ENCODE measurements at regions not wholly inside any gene's neighbourhood (a gene's known extent, or its start where the extent isn't known, plus 50 kb on each side); places are given as distances from the start of the nearest gene placed in this dataset.

DNA sequence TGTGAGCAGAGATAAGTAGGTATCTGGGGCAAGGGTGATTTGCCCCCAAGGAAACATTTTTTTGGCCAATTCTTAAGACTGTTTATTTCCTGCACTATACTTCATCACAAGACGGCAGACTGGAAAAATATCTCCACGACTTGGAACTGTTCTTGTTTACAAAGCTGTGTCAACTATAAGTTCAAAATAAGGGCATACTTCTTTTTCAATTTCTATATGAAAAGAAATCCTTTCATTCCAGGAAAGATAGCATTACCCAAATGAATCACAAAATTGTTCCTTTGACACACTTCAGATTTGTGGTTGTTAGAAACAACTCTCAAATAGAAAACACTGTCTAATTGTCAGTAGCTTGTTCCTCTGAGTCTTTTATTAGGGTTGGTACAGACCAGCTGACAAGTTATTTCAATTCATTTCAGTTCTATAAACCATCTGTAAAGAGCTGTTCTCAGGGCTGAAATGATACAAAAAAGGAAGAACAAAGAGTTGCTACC lies 212.9 kb upstream of the PRDM1 start:
- no peak for DNase-seq (ENCODE audit: low read depth)
- TF ChIP-seq CTCF (IDR thresholded peaks at IDR 0.05; ENCODE audit: low read depth, low read length) = no peak
- no peak for TF ChIP-seq MYC (IDR thresholded peaks at IDR 0.05; ENCODE audit: low read depth, low read length)
- no peak for TF ChIP-seq POLR2A (IDR thresholded peaks at IDR 0.05; ENCODE audit: extremely low read depth, insufficient read length)
- TF ChIP-seq MAX (IDR thresholded peaks at IDR 0.05; ENCODE audit: low read depth, low read length) = no peak
- no peak overlapping the region for H3K4me3 ChIP-seq (ENCODE audit: low read depth, low read length)

DNA sequence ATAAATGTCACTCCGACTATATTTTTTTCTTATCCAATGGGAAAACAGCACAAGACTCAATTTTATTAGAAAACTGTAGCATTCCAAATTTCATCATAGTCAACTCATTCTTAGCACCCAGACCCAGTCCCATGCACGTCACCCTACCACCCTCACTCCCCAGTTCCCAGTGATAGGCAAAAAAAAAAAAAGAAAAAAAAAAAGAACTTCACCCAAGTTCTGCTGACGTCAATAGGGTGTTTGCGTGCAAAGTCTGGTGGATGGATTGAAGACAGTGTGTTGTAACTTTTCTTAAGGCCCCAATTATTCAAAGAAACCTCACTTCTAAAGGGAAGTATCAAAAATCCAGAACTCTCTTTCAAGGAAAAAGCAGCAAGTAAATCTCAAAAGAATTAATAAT lies 213.9 kb upstream of the PRDM1 start:
- TF ChIP-seq MYC (IDR thresholded peaks at IDR 0.05; ENCODE audit: low read depth, low read length) = no peak
- DNase-seq (ENCODE audit: low read depth) = no peak
- H3K4me3 ChIP-seq (ENCODE audit: low read depth, low read length) = no peak overlapping the region

- TF ChIP-seq POLR2A (IDR thresholded peaks at IDR 0.05; ENCODE audit: extremely low read depth, insufficient read length) = no peak
- no peak for TF ChIP-seq MAX (IDR thresholded peaks at IDR 0.05; ENCODE audit: low read depth, low read length)
- TF ChIP-seq MYC (IDR thresholded peaks at IDR 0.05; ENCODE audit: low read depth, low read length) = no peak
- TF ChIP-seq CTCF (IDR thresholded peaks at IDR 0.05; ENCODE audit: low read depth, low read length) = no peak
- DNase-seq (ENCODE audit: low read depth) = no peak
- H3K4me3 ChIP-seq (ENCODE audit: low read depth, low read length) = no peak overlapping the region
Observed at GRCh38 chr6:105871542-105871941, 214.6 kb upstream of the PRDM1 start.

- no peak overlapping the region for H3K4me3 ChIP-seq (ENCODE audit: low read depth, low read length)
- no peak for TF ChIP-seq MYC (IDR thresholded peaks at IDR 0.05; ENCODE audit: low read depth, low read length)
- no peak for TF ChIP-seq CTCF (IDR thresholded peaks at IDR 0.05; ENCODE audit: low read depth, low read length)
- no peak for TF ChIP-seq MAX (IDR thresholded peaks at IDR 0.05; ENCODE audit: low read depth, low read length)
- TF ChIP-seq POLR2A (IDR thresholded peaks at IDR 0.05; ENCODE audit: extremely low read depth, insufficient read length) = no peak
- peak; percentile 50 for DNase-seq (ENCODE audit: low read depth)
Observed at GRCh38 chr6:105869835-105870440, 216.2 kb upstream of the PRDM1 start.

- no peak overlapping the region for H3K4me3 ChIP-seq (ENCODE audit: low read depth, low read length)
- TF ChIP-seq MAX (IDR thresholded peaks at IDR 0.05; ENCODE audit: low read depth, low read length) = no peak
- TF ChIP-seq POLR2A (IDR thresholded peaks at IDR 0.05; ENCODE audit: extremely low read depth, insufficient read length) = no peak
- DNase-seq (ENCODE audit: low read depth) = no peak
Observed at GRCh38 chr6:105868823-105869460, 217.2 kb upstream of the PRDM1 start.

GRCh38 chr6:105867821-105868220 lies 218.3 kb upstream of the PRDM1 start:
- no peak for TF ChIP-seq MAX (IDR thresholded peaks at IDR 0.05; ENCODE audit: low read depth, low read length)
- no peak for TF ChIP-seq MYC (IDR thresholded peaks at IDR 0.05; ENCODE audit: low read depth, low read length)
- TF ChIP-seq CTCF (IDR thresholded peaks at IDR 0.05; ENCODE audit: low read depth, low read length) = no peak
- no peak for TF ChIP-seq POLR2A (IDR thresholded peaks at IDR 0.05; ENCODE audit: extremely low read depth, insufficient read length)
- H3K4me3 ChIP-seq (ENCODE audit: low read depth, low read length) = no peak overlapping the region
- no peak for DNase-seq (ENCODE audit: low read depth)
